Left kidney (tissue), 1 donor: ENCODE measurements at regions not wholly inside any gene's neighbourhood (a gene's known extent, or its start where the extent isn't known, plus 50 kb on each side); places are given as distances from the start of the nearest gene placed in this dataset.
"Not testable (repeated sequence)": the region's sequence is repeated elsewhere in the genome, so short reads cannot be mapped to it uniquely, and the experiment has no call there.

ENCODE experiments used
- DNase-seq: peaks from one replicate; pipeline ENCODE4 v3.0.0-alpha.2; 2013

- DNase-seq = no peak
These were observed 162.5 kb upstream of the CITED2 start for GRCh38 chr6:139536751-139537617.

- no peak for DNase-seq
These were observed 160.1 kb upstream of the CITED2 start for GRCh38 chr6:139534472-139535115.

DNA sequence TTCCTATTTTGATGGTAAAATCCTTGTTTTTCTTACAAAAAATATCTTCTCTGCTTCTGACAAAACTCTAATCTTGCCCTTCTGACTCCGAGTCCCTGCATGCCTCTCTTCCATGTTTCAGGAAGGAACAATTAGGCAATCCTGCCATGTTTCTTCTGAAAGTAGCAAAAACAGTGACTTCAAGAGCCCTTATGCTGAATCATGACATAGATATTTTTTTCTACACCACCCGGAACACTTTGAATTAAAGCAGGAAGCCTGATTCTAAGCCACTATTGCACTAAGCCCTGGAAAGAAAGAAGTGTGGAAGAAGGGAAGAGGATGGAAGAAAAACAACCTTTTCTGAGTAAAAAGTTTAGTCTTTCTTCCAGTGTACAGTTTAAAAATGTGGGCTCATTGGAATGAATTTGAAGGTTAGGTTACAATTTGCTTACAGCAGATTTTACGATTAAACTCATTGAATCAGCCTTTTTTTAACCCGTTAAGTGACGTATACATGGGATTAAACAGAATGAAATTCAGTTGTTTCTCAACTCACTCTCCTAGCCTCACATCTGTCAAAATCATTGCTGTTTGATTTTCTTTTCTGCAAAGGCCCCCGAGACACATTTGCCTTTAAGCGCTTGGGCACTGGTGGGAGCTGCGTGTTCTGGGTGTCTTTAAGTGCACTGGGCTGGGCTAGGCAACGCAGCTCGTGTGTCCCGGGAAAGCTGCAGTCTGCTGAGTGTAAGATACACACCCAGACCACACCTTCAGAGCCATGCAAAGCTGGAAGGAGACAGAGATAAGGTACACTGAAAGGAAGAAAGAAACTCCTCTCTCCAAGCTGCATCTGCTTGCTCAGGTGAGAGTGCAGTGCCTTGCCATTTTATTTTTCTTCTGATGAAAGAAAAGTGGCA is 159.4 kb upstream of the CITED2 start:
- DNase-seq = no peak

- no peak for DNase-seq
These were observed 158.7 kb upstream of the CITED2 start for GRCh38 chr6:139533171-139533570.

DNA sequence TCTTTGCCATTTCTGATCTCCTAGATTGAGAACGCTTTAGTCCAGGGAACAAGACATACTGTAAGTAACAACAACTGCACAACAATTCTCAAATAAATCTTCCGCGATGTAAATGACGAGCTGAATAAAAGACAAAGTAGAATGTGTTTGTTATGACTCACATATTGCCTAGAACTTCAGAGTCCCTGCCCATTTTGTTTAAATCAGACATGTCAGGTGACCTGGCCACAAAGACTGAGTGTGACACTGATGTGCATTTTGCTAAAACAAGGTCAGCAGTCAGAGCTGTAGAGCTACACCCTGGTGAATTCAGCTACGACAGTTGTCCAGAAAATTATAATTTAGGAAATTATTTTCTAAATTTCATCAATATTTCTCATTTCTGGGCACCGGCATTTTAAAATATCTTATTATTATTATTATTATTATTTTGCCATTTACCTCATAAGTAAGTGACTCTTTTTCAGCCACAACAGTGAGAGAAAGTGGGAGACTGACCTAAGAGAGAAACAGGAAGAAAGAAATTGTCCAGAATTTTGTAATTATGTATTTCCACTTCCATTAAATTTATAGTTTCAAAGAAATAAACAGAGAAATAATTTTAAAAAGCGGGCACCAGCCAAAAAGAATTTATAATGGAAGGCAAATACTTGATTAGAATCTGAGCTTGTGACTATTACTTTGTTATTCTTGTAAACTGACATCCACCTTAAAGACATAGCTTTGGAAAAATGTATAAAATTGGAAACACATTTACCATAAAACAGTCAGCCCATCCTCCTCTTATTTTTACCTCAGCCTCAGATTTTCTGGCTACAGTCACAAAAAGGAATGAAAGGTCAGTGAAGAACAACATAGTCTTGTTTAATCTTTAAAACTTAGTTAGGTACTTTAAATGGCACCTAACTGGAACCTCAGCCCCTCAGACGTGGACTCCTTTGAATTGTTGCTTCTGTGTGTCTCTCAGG is 157.0 kb upstream of the CITED2 start:
- DNase-seq = no peak

GRCh38 chr6:139530561-139530960 is 156.1 kb upstream of the CITED2 start:
- DNase-seq = no peak

- DNase-seq = no peak
These were observed 155.0 kb upstream of the CITED2 start for GRCh38 chr6:139529420-139529819.

- DNase-seq = no peak
These were observed 154.0 kb upstream of the CITED2 start for GRCh38 chr6:139528471-139528870.

DNA sequence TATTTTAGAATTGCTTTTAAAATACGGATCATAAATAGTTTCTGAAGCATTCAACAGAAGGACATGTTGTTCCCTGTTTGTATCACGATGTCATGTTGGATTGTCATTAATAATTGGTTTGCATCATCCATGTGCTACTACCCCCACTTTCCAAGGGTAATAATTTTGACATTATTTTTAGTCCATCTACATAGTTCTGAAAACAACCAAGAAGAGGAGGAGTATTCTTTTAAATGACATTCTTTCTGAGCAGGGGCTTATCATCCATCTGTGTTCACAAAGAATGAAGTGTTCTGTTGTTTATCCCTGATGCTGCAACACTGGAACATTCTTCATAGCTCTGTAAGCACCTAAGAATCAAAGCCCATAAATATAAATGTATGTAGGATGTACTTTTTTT is 151.0 kb upstream of the CITED2 start:
- no peak for DNase-seq

DNA sequence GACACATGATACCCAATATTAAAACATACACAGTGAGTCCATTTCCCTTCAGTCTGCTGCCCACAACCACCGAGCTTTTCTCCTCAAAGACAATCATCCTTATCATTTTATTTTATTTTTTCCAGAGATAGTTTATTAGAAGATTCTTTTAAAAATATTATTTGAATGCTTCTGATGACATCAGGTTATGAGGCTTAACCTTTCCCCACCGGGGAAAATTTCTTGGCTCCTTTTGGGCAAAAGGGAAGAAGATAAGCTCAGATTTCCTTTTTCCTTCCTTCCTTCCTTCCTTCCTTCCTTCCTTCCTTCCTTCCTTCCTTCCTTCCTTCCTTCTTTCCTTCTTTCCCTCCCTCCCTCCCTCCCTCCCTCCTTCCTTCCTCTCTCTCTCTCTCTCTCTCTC is 149.5 kb upstream of the CITED2 start:
- no peak for DNase-seq

GRCh38 chr6:139522511-139523220 is 148.2 kb upstream of the CITED2 start:
- DNase-seq = no peak

GRCh38 chr6:139521338-139521737 is 146.9 kb upstream of the CITED2 start:
- DNase-seq = no peak

DNA sequence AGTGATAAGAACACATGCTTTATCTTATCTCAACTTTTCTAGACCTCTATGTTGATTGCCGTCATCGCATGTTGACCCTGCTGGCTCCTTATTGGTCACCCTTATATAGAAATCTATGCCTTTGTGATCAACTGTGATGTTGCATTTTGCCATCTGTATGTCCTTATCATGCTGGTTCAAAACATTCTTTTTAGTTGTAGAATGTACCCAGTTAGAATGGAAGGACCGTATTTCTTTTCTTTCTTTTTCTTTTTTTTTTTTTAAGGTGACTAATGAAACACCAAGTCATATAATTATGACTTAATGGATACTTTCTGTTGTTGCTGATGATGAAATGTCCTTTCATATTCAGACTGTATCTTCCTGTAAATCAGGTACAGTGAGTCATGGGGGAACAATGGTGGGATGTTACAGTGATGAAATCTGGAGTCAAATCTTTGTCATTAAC is 145.9 kb upstream of the CITED2 start:
- DNase-seq = no peak

- DNase-seq = no peak
These were observed 145.2 kb upstream of the CITED2 start for GRCh38 chr6:139519571-139520031.

DNA sequence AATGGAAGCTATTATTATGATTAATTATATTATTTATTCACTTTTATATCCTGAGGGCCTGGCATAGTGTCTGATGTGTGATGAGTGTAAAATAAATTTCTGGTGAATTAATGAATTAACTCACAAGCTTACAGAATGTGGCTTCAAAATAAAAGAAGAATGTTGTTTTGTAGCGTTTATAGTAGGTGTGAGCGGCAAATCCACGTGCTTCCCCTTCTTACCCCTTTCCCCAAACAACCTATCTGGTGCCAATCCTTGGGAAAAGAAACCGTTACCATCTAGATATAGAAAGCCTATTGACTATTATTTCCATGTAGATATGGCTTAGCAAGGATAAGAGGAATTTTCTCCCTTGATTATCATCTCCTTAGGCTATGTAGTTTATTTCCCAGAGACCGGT is 144.6 kb upstream of the CITED2 start:
- DNase-seq = no peak

GRCh38 chr6:139518556-139519091 is 144.2 kb upstream of the CITED2 start:
- no peak for DNase-seq

- DNase-seq = not testable (repeated sequence)
These were observed 143.6 kb upstream of the CITED2 start for GRCh38 chr6:139517998-139518555.

- DNase-seq = no peak
These were observed 141.1 kb upstream of the CITED2 start for GRCh38 chr6:139515511-139515910.

DNA sequence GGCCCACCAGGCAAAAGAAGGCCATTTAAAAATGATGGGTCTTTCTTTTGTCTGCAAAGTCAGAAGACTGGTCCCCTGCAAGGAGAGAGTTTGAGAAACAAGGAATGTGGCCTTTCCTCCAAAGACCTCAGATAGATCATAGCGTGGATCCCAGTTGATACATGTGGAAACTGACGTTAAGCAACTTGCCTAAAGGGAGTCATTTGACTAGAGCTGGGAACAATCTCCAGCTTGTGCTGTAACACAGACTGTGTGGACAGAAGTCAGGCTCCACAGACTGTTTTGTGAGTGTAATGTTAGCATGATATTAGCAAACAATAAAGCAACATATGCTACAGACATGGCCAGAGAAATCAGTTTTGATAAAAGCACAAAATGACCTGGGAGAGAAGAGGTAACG is 140.4 kb upstream of the CITED2 start:
- DNase-seq = no peak
